ENCODE measurements at regions not wholly inside any gene's neighbourhood (a gene's known extent, or its start where the extent isn't known, plus 50 kb on each side); places are given as distances from the start of the nearest gene placed in this dataset.

GRCh38 chr6:14936861-14937260 lies 309.0 kb upstream of the JARID2 start:
- DNase-seq (ENCODE audit: low spot score): no peak
- TF ChIP-seq CTCF (IDR thresholded peaks at IDR 0.05): no peak
- ATAC-seq (ENCODE audit: low FRiP score): no peak

DNA sequence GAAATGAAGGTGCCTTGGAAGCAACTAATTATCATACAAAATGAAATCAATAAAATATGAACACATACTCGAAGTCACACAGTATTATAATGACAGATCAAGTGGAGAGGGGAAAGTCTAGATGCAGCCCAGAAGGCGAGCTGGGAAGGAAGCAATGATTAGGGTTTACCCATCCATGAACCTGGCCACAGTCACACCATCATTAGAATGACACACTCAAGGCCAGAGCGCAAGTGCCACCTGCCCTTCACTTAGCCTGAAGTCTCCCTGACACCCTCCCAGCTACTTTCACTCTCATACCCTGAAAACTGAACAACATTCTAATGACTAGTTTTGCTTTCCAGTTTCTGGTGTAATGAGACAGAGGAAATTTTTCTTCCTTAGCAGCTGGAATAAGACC lies 302.8 kb upstream of the JARID2 start:
- no peak for ATAC-seq (ENCODE audit: low FRiP score)

DNA sequence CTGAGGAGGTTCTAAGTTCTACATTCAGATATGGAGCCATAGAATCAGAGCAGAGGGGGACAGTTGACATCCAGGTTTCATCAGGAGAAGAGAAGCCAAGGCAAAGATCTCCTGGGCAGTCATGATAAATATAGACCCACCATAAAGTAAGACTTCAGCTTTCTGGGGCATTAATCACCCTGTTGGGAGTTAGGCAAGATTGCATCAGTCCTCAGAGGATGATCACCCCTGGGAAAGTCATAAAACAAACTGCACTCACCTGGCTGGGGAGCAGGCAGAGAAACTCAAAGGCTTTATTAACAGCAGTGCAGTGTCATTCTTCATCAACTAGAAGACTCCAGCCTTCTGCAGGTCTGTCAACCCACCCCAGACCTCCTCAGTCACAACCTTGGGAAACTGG lies 301.3 kb upstream of the JARID2 start:
- ATAC-seq (ENCODE audit: low FRiP score) (no peak), DNase-seq (ENCODE audit: low spot score) (no peak)
- TF ChIP-seq CTCF (IDR thresholded peaks at IDR 0.05): no peak

More for the DNA sequence above, 302.8 kb upstream of the JARID2 start:
- DNase-seq (ENCODE audit: low spot score): no peak
- no peak for TF ChIP-seq CTCF (IDR thresholded peaks at IDR 0.05)

- TF ChIP-seq CTCF (IDR thresholded peaks at IDR 0.05): no peak
- ATAC-seq (ENCODE audit: low FRiP score) (no peak), DNase-seq (ENCODE audit: low spot score) (no peak)
Measured at GRCh38 chr6:14945461-14946185, 300.2 kb upstream of the JARID2 start.

DNA sequence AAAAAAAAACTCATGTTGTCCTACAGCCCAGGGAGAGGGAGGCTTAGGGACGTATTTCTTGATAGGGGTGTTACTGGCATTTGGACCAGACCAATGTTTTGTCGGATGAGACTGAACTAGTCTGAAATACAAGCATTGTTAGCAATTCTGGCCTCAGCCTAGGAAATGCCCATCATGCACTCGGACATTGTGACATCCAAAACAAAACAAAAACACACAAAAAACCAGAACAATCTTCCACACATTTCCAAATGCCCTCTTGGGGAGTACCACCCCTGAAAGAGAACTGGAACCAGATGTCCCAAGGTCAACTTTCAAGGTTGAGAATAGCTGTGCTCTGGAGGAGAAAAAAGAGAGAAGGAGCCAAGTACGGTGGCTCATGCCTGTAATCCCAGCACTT lies 299.1 kb upstream of the JARID2 start:
- no peak for DNase-seq (ENCODE audit: low spot score)
- TF ChIP-seq CTCF (IDR thresholded peaks at IDR 0.05): no peak
- ATAC-seq (ENCODE audit: low FRiP score): no peak

GRCh38 chr6:14948586-14949245 lies 297.2 kb upstream of the JARID2 start:
- no peak for TF ChIP-seq CTCF (IDR thresholded peaks at IDR 0.05)
- ATAC-seq (ENCODE audit: low FRiP score): no peak
- no peak for DNase-seq (ENCODE audit: low spot score)

Measured in omental fat pad (tissue), 3 donors.